ENCODE measurements at regions not wholly inside any gene's neighbourhood (a gene's known extent, or its start where the extent isn't known, plus 50 kb on each side); places are given as distances from the start of the nearest gene placed in this dataset.

GRCh38 chr6:12654107-12654506 lies 62.5 kb upstream of the PHACTR1 start:
- no peak for TF ChIP-seq CTCF (IDR thresholded peaks at IDR 0.05; ENCODE audit: low read depth, low read length)
- no peak for TF ChIP-seq EZH2phosphoT487 (IDR thresholded peaks at IDR 0.05; ENCODE audit: low read depth)
